Keratinocyte (primary cell): ENCODE measurements at regions not wholly inside any gene's neighbourhood (a gene's known extent, or its start where the extent isn't known, plus 50 kb on each side); places are given as distances from the start of the nearest gene placed in this dataset.

Experiments
- DNase-seq: peaks from one replicate; pipeline ENCODE4 v3.0.0-alpha.2; 2011; ENCODE audit warnings: low read depth, missing footprints, low spot score
- FAIRE-seq: peaks from 2 replicates; lab custom pipeline; 2011; peaks lifted over from hg19 to GRCh38; lab: Jason Lieb, UNC
- H2AFZ ChIP-seq: 2 replicates; pipeline ENCODE4 v1.6.0; 2012; ENCODE audit warnings: low read length, control low read depth, inconsistent platforms; ENCODE audit not compliant: control insufficient read depth
- H3K27ac ChIP-seq: 2 replicates; pipeline ENCODE4 v1.5.1; 2011; ENCODE audit warnings: low read length; ENCODE audit not compliant: control insufficient read depth, insufficient read depth
- H3K27me3 ChIP-seq: 3 replicates; pipeline ENCODE4 v1.6.0; 2011; ENCODE audit warnings: low read length; ENCODE audit not compliant: control insufficient read depth, insufficient read depth; ENCODE audit errors: extremely low read depth
- H3K36me3 ChIP-seq, 2 experiments: 2 replicates in 1 of 2; 3 replicates in 1 of 2; pipeline ENCODE4 v1.5.1; 2011; ENCODE audit warnings: low read length in 2 of 2, mild to moderate bottlenecking in 1 of 2; ENCODE audit not compliant: control insufficient read depth in 2 of 2, insufficient read depth in 2 of 2; ENCODE audit errors: extremely low read depth in 1 of 2
- H3K4me1 ChIP-seq: 3 replicates; pipeline ENCODE4 v1.5.1; 2011; ENCODE audit warnings: low read length; ENCODE audit not compliant: control insufficient read depth, insufficient read depth; ENCODE audit errors: extremely low read depth
- H3K4me2 ChIP-seq: 3 replicates; pipeline ENCODE4 v1.6.0; 2011; ENCODE audit warnings: low read depth, low read length; ENCODE audit not compliant: control insufficient read depth, insufficient read depth; ENCODE audit errors: extremely low read depth
- H3K4me3 ChIP-seq, 3 experiments: fragments of 200-600 bp in 1 of 3; sonication (generic) in 1 of 3; 2 replicates in 2 of 3; 3 replicates in 1 of 3; pipeline ENCODE4 v1.5.1; 2011 to 2016; ENCODE audit warnings: low read length in 3 of 3, mild to moderate bottlenecking in 3 of 3, control low read depth in 2 of 3, inconsistent platforms in 1 of 3, low read depth in 1 of 3, mixed read lengths in 1 of 3, mixed run types in 1 of 3, moderate library complexity in 1 of 3; ENCODE audit not compliant: control insufficient read depth in 2 of 3, insufficient read depth in 2 of 3; ENCODE audit errors: extremely low read depth in 1 of 3
- H3K79me2 ChIP-seq: 2 replicates; pipeline ENCODE4 v1.6.0; 2012; ENCODE audit warnings: low read length; ENCODE audit not compliant: control insufficient read depth, insufficient read depth
- H3K9ac ChIP-seq: 3 replicates; pipeline ENCODE4 v1.6.0; 2011; ENCODE audit warnings: low read length; ENCODE audit not compliant: control insufficient read depth, insufficient read depth; ENCODE audit errors: extremely low read depth
- H3K9me1 ChIP-seq: 3 replicates; pipeline ENCODE4 v1.6.0; 2011; ENCODE audit warnings: low read length; ENCODE audit not compliant: control insufficient read depth, insufficient read depth; ENCODE audit errors: extremely low read depth
- H3K9me3 ChIP-seq: 2 replicates; pipeline ENCODE4 v1.5.1; 2012; ENCODE audit warnings: low read depth, low read length; ENCODE audit not compliant: control insufficient read depth
- H4K20me1 ChIP-seq: 3 replicates; pipeline ENCODE4 v1.6.0; 2011; ENCODE audit warnings: low read length; ENCODE audit not compliant: control insufficient read depth, insufficient read depth; ENCODE audit errors: extremely low read depth
- CTCF ChIP-seq, 3 experiments: IDR thresholded peaks in 1 of 3; conservative IDR thresholded peaks in 1 of 3; optimal IDR thresholded peaks in 1 of 3; 2 replicates in 2 of 3; 3 replicates in 1 of 3; pipeline versions ENCODE3 to v1.5.1; 2011; ENCODE audit warnings: low read length in 3 of 3, mild to moderate bottlenecking in 3 of 3, moderate library complexity in 2 of 3, control low read depth in 1 of 3, inconsistent platforms in 1 of 3; ENCODE audit not compliant: insufficient read depth in 2 of 3; ENCODE audit errors: extremely low read depth in 1 of 3
- EZH2 ChIP-seq: IDR thresholded peaks from one replicate; pipeline ENCODE4 v1.6.1; 2012; ENCODE audit warnings: inconsistent platforms, mild to moderate bottlenecking, low read length, moderate library complexity
- dilution Hi-C: fragments of 300-500 bp; cut with MboI; formaldehyde crosslinking; loops from one replicate; pipeline ENCODE4 v1.7.0; 2020; ENCODE audit warnings: low sequenced_read_pairs; ENCODE audit not compliant: extremely low pct_ligation_motif_present

- Histone ChIP-seq H3K36me3 (no peaks in the 10 kb centered on the region), H3K4me3 (no peak overlapping the region), H3K27ac (no peak overlapping the region), H3K79me2 (no peaks in the 10 kb centered on the region), H4K20me1 (no peaks in the 10 kb centered on the region), H3K9me3 (no peaks in the 10 kb centered on the region), H3K27me3 (no peaks in the 10 kb centered on the region), H3K9me1 (no peaks in the 10 kb centered on the region), H3K9ac (no peak overlapping the region), H3K4me2 (no peak overlapping the region), H3K4me1 (peaks cover 14% of the 10 kb centered on the region), H2AFZ (no peak overlapping the region)
- dilution Hi-C loops: no loop called here
- FAIRE-seq (no peak), DNase-seq (no peak)
- TF ChIP-seq EZH2: no peak
These were observed 182.8 kb upstream of the FOXQ1 start for GRCh38 chr6:1129131-1129530.

GRCh38 chr6:1127597-1128288 lies 184.2 kb upstream of the FOXQ1 start:
- no peaks in the 10 kb centered on the region for H3K36me3 ChIP-seq
- TF ChIP-seq EZH2 (no peak), CTCF (optimal IDR thresholded peaks at IDR 0.05 in 1 of 3, IDR thresholded peaks at IDR 0.05 in 1 of 3, conservative IDR thresholded peaks at IDR 0.05 in 1 of 3; ENCODE audit: extremely low read depth in 1 of 3, insufficient read depth in 2 of 3, low read length in 3 of 3) (no peak)
- no peaks in the 10 kb centered on the region for H3K9me1 ChIP-seq
- H3K27me3 ChIP-seq: no peaks in the 10 kb centered on the region
- no peak for FAIRE-seq
- no peak overlapping the region for H3K27ac ChIP-seq
- dilution Hi-C loops: no loop called here
- no peak overlapping the region for H3K9ac ChIP-seq
- no peaks in the 10 kb centered on the region for H3K9me3 ChIP-seq
- H4K20me1 ChIP-seq: no peaks in the 10 kb centered on the region
- no peaks in the 10 kb centered on the region for H3K79me2 ChIP-seq
- H3K4me3 ChIP-seq: no peak overlapping the region
- H2AFZ ChIP-seq: no peak overlapping the region
- peaks cover 14% of the 10 kb centered on the region for H3K4me1 ChIP-seq
- DNase-seq: no peak
- no peak overlapping the region for H3K4me2 ChIP-seq

- Histone ChIP-seq H3K4me2 (no peak overlapping the region), H3K9me3 (no peaks in the 10 kb centered on the region), H3K27me3 (no peaks in the 10 kb centered on the region), H2AFZ (no peak overlapping the region), H3K4me3 (no peak overlapping the region), H4K20me1 (no peaks in the 10 kb centered on the region), H3K9ac (no peak overlapping the region), H3K27ac (no peak overlapping the region), H3K36me3 (no peaks in the 10 kb centered on the region), H3K9me1 (no peaks in the 10 kb centered on the region), H3K4me1 (peaks cover 10% of the 10 kb centered on the region), H3K79me2 (no peaks in the 10 kb centered on the region)
- FAIRE-seq: no peak
- TF ChIP-seq CTCF (optimal IDR thresholded peaks at IDR 0.05 in 1 of 3, IDR thresholded peaks at IDR 0.05 in 1 of 3, conservative IDR thresholded peaks at IDR 0.05 in 1 of 3; ENCODE audit: extremely low read depth in 1 of 3, insufficient read depth in 2 of 3, low read length in 3 of 3) (no peak), EZH2 (no peak)
- no peak for DNase-seq
- dilution Hi-C loops: no loop called here
These were observed 184.8 kb upstream of the FOXQ1 start for GRCh38 chr6:1127129-1127528.
